Neural cell (in vitro differentiated cells): ENCODE measurements at regions not wholly inside any gene's neighbourhood (a gene's known extent, or its start where the extent isn't known, plus 50 kb on each side); places are given as distances from the start of the nearest gene placed in this dataset.

Source experiments
- SMC3 ChIP-seq: fragments of 450-650 bp; conservative IDR thresholded peaks from 2 replicates; pipeline ENCODE4 v1.6.1; 2014; ENCODE audit warnings: antibody characterized with exemption, mild to moderate bottlenecking, moderate library complexity; ENCODE audit not compliant: poor library complexity
- TF ChIP-seq, protein P1 (sequence below): IDR thresholded peaks from 2 replicates; pipeline ENCODE4 v1.6.1; 2012; ENCODE audit warnings: borderline replicate concordance
- TF ChIP-seq, protein P2 (sequence below): fragments of 450-650 bp; IDR thresholded peaks from 2 replicates; pipeline ENCODE4 v1.5.1; 2014; ENCODE audit warnings: antibody characterized with exemption, mild to moderate bottlenecking, moderate library complexity; ENCODE audit not compliant: poor library complexity, severe bottlenecking

DNA sequence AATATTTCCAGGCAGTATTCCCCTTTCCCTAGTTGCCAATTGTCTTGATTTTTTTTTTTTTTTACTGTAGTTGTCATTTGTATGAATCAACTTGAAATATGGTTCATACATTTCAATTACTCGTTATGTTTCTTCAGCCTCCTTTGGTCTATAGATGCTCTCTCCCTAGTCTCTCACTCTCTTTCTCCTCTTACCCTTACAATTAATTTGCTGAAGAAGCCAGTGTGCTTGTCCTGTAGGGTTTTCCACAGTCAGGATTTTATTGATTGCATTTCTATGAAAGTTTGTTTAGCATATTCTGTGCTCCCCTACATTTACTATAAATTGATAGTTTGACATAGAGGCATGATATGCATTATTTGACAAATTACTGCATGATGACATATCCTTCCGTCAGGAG lies 112.0 kb upstream of the PRKCQ start:
- TF ChIP-seq, protein P1, sequence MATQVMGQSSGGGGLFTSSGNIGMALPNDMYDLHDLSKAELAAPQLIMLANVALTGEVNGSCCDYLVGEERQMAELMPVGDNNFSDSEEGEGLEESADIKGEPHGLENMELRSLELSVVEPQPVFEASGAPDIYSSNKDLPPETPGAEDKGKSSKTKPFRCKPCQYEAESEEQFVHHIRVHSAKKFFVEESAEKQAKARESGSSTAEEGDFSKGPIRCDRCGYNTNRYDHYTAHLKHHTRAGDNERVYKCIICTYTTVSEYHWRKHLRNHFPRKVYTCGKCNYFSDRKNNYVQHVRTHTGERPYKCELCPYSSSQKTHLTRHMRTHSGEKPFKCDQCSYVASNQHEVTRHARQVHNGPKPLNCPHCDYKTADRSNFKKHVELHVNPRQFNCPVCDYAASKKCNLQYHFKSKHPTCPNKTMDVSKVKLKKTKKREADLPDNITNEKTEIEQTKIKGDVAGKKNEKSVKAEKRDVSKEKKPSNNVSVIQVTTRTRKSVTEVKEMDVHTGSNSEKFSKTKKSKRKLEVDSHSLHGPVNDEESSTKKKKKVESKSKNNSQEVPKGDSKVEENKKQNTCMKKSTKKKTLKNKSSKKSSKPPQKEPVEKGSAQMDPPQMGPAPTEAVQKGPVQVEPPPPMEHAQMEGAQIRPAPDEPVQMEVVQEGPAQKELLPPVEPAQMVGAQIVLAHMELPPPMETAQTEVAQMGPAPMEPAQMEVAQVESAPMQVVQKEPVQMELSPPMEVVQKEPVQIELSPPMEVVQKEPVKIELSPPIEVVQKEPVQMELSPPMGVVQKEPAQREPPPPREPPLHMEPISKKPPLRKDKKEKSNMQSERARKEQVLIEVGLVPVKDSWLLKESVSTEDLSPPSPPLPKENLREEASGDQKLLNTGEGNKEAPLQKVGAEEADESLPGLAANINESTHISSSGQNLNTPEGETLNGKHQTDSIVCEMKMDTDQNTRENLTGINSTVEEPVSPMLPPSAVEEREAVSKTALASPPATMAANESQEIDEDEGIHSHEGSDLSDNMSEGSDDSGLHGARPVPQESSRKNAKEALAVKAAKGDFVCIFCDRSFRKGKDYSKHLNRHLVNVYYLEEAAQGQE = no peak
- no peak for TF ChIP-seq SMC3
- TF ChIP-seq, protein P2, sequence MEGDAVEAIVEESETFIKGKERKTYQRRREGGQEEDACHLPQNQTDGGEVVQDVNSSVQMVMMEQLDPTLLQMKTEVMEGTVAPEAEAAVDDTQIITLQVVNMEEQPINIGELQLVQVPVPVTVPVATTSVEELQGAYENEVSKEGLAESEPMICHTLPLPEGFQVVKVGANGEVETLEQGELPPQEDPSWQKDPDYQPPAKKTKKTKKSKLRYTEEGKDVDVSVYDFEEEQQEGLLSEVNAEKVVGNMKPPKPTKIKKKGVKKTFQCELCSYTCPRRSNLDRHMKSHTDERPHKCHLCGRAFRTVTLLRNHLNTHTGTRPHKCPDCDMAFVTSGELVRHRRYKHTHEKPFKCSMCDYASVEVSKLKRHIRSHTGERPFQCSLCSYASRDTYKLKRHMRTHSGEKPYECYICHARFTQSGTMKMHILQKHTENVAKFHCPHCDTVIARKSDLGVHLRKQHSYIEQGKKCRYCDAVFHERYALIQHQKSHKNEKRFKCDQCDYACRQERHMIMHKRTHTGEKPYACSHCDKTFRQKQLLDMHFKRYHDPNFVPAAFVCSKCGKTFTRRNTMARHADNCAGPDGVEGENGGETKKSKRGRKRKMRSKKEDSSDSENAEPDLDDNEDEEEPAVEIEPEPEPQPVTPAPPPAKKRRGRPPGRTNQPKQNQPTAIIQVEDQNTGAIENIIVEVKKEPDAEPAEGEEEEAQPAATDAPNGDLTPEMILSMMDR = no peak
